Thymus (tissue), 11 donors: ENCODE measurements at regions not wholly inside any gene's neighbourhood (a gene's known extent, or its start where the extent isn't known, plus 50 kb on each side); places are given as distances from the start of the nearest gene placed in this dataset.
"Not testable (repeated sequence)": the region's sequence is repeated elsewhere in the genome, so short reads cannot be mapped to it uniquely, and the experiment has no call there.

ENCODE experiments used
- DNase-seq, 9 donors: peaks; one replicate each; pipeline ENCODE4 v3.0.0-alpha.2; 2013; ENCODE audit warnings: low spot score in 9 of 9, low read depth in 6 of 9, missing footprints in 1 of 9
- H3K27ac ChIP-seq, 2 donors: one replicate each; pipeline ENCODE4 v1.5.1; 2013; ENCODE audit warnings: control low read depth in 1 of 2, low read depth in 1 of 2, low read length in 1 of 2, mild to moderate bottlenecking in 1 of 2, moderate library complexity in 1 of 2
- H3K27me3 ChIP-seq, 2 donors: one replicate each; pipeline ENCODE4 v1.5.1; 2013; ENCODE audit warnings: low read length in 1 of 2; ENCODE audit not compliant: control insufficient read depth in 2 of 2, insufficient read depth in 1 of 2
- H3K36me3 ChIP-seq, 2 donors: one replicate each; pipeline ENCODE4 v1.5.1; 2013; ENCODE audit warnings: low read length in 1 of 2, mild to moderate bottlenecking in 1 of 2, moderate library complexity in 1 of 2; ENCODE audit not compliant: control insufficient read depth in 2 of 2, insufficient read depth in 2 of 2
- H3K4me1 ChIP-seq, 2 donors: one replicate each; pipeline ENCODE4 v1.5.1; 2013; ENCODE audit warnings: low read length in 2 of 2; ENCODE audit not compliant: control insufficient read depth in 2 of 2, insufficient read depth in 2 of 2
- H3K4me3 ChIP-seq, 2 donors: one replicate each; pipeline ENCODE4 v1.5.1; 2013; ENCODE audit warnings: low read length in 2 of 2, control low read depth in 1 of 2, mild to moderate bottlenecking in 1 of 2
- H3K9me3 ChIP-seq, 2 donors: one replicate each; pipeline ENCODE4 v1.5.1; 2013; ENCODE audit warnings: low read length in 1 of 2, mild to moderate bottlenecking in 1 of 2; ENCODE audit not compliant: control insufficient read depth in 2 of 2, insufficient read depth in 1 of 2
- WGBS: extraction: QIAGEN DNeasy Blood & Tissue Kit; methylation state at CpG from one replicate; pipeline ENCODE4 v1.1.7; 2013; 5-methylcytosine and 5-hydroxymethylcytosine counted together
- donor health status: healthy.

GRCh38 chr5:124960266-124960665 is 213.8 kb upstream of the ZNF608 start:
- no peak for DNase-seq
- Histone ChIP-seq H3K4me1 (no peaks in the 10 kb centered on the region), H3K4me3 (no peak overlapping the region), H3K27me3 (no peaks in the 10 kb centered on the region), H3K27ac (no peak overlapping the region), H3K36me3 (no peaks in the 10 kb centered on the region), H3K9me3 (no peaks in the 10 kb centered on the region)
- 51% methylated on average over 4 of the region's 4 CpGs for WGBS

DNA sequence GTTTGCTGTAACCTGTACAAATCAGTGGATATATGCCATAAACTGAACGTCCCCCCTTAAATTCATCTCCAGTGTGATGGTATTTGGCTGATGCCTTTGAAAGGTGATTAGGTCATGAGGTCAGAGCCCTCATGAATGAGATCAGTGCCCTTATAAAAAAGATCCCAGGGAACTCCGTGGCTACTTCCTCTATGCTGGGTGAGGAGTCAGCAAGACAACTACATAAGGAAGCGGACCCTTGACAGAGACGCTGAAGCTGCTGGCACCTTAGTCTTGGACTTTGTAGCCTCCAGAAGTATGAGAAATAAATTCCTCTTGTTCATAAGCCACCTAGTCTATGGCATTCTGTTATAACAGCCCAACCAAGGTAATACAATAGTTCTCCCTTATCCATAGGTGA is 215.1 kb upstream of the ZNF608 start:
- Histone ChIP-seq H3K27me3 (no peaks in the 10 kb centered on the region), H3K27ac (no peak overlapping the region), H3K9me3 (no peaks in the 10 kb centered on the region), H3K4me3 (no peak overlapping the region), H3K4me1 (no peaks in the 10 kb centered on the region), H3K36me3 (no peaks in the 10 kb centered on the region)
- no peak for DNase-seq
- WGBS, result 92% methylated on average over 4 of the region's 4 CpGs

DNA sequence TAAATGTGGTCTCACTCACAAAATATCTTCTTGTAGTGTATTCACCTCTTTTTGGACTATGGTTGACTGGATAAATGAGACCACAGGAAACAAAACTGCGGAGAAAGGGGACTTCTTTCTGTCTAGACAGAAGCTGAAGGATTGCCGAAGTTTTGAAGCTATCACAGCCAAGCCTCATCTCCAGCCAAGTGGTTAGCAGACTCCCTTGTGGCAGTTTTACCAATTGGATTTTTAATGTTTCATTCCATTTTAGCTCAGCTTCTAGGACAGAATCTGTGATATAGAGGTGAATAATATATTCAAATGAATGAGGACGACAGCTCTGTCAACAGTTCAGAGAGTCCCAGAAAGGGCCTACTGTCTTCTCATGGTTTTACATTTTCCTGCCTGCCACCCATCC is 215.7 kb upstream of the ZNF608 start:
- 93% methylated on average over 3 of the region's 3 CpGs for WGBS
- no peak overlapping the region for H3K4me3 ChIP-seq
- H3K27me3 ChIP-seq, result no peaks in the 10 kb centered on the region
- no peaks in the 10 kb centered on the region for H3K4me1 ChIP-seq
- no peak overlapping the region for H3K27ac ChIP-seq
- DNase-seq, result no peak
- H3K9me3 ChIP-seq, result no peaks in the 10 kb centered on the region
- H3K36me3 ChIP-seq, result no peaks in the 10 kb centered on the region

DNA sequence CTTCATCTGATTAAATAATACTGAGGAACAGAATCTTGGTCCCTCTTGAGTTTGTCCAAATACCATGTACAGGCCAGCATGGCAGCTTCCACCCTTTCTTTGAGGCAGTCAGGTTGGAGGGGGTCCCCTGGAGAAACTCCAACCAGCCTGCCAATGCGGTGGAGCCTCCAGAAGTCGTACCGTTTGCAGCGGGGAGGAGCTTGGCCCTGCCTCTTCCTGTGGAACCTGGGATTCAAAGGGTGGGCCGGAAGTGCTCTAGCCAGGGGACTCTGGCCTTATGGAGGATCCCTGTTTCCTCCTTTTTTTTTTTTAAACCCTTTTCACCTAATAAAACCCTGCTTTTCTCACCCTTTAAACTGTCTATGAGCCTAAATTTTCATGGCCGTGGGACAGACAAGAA is 216.3 kb upstream of the ZNF608 start:
- H3K27me3 ChIP-seq, result no peaks in the 10 kb centered on the region
- H3K4me1 ChIP-seq, result no peaks in the 10 kb centered on the region
- no peak overlapping the region for H3K27ac ChIP-seq
- H3K36me3 ChIP-seq, result no peaks in the 10 kb centered on the region
- no peaks in the 10 kb centered on the region for H3K9me3 ChIP-seq
- no peak for DNase-seq
- no peak overlapping the region for H3K4me3 ChIP-seq
- 89% methylated on average over 6 of the region's 6 CpGs for WGBS

DNA sequence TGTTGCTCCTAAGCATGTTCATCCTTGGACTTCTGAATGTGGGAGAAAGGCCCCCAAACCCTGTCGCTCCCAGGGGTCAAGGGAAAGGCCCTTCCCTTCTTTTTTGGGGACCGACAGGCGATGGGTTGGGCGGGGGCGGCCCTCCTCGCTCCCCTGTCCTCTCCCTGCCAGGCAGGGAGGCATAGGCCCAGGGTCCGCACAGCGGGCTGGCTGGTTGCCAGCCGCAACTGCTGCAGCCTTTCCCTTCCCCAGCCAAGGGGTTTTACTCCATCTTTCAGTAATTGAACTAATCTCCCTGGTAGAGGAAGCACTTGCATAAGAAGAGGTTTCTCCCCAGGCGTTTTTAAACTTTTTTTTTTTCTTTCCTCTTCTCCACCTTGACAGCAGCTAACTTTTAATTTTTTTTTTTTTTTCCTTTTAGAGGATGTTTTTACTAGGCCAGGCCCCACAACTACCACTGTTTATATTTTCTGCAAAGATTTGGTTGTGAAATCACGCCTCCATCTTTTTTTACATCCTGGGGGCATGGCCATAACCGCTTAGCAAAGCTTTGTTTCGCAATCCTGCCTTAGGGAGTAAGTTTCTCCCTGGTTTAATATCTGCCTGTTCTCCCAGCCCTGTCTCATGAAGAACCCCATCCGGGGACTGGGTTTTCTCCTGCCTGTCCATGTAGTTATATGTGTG is 216.9 kb upstream of the ZNF608 start:
- Histone ChIP-seq H3K36me3 (no peaks in the 10 kb centered on the region), H3K27ac (no peak overlapping the region), H3K4me1 (no peaks in the 10 kb centered on the region), H3K27me3 (no peaks in the 10 kb centered on the region), H3K9me3 (no peaks in the 10 kb centered on the region), H3K4me3 (no peak overlapping the region)
- DNase-seq, result no peak
- WGBS, result 93% methylated on average over 14 of the region's 14 CpGs

DNA sequence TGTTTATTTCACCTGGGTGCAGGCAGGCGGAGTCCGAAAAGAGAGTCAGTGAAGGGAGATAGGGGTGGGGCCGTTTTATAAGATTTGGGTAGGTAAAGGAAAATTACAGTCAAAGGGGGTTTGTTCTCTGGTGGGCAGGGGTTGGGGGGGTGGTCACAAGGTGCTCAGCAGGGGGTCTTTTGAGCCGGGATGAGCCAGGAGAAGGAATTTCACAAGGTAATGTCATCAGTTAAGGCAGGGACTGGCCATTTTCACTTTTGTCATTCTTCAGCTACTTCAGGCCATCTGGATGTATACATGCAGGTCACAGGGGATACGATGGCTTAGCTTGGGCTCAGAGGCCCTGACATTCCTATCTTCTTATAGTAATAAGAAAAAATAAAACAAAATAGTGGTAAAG is 220.3 kb upstream of the ZNF608 start:
- not testable (repeated sequence) for H3K27me3 ChIP-seq, H3K4me1 ChIP-seq, H3K9me3 ChIP-seq, H3K4me3 ChIP-seq, H3K36me3 ChIP-seq, H3K27ac ChIP-seq, DNase-seq
- WGBS, result 85% methylated on average over 5 of the region's 5 CpGs

- WGBS, result 97% methylated on average over 5 of the region's 5 CpGs
These were observed 223.9 kb upstream of the ZNF608 start for GRCh38 chr5:124970381-124970780.

GRCh38 chr5:124972703-124973102 is 226.3 kb upstream of the ZNF608 start:
- 96% methylated on average over 6 of the region's 6 CpGs for WGBS
- no peak overlapping the region for H3K4me3 ChIP-seq
- no peaks in the 10 kb centered on the region for H3K36me3 ChIP-seq
- H3K9me3 ChIP-seq, result peaks cover 0 to 7% of the 10 kb centered on the region in 2 donors
- DNase-seq, result no peak
- no peaks in the 10 kb centered on the region for H3K4me1 ChIP-seq
- no peak overlapping the region for H3K27ac ChIP-seq
- H3K27me3 ChIP-seq, result no peaks in the 10 kb centered on the region

More at GRCh38 chr5:124970381-124970780, 223.9 kb upstream of the ZNF608 start:
- H3K36me3 ChIP-seq, DNase-seq, H3K4me3 ChIP-seq, H3K27ac ChIP-seq, H3K4me1 ChIP-seq, H3K27me3 ChIP-seq, H3K9me3 ChIP-seq: not testable (repeated sequence)

DNA sequence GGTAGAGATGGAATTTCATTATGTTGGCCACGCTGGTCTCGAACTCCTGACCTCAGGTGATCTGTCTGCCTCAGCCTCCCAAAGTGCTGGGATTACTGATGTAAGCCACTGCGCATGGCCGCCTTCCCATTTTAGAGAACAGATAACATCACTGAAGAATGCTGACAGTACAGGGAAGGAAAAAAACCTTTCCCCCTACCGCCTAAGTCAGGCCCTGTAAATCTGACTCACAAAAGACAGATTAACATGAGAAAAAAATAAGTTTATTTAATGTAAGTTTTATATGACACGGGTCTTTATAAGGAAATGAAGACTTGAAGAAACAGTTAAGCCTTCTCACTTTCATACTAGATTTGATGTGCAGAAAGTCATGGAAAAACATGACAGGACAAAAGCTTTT is 227.2 kb upstream of the ZNF608 start:
- Histone ChIP-seq H3K27ac (no peak overlapping the region), H3K4me1 (no peaks in the 10 kb centered on the region), H3K36me3 (no peaks in the 10 kb centered on the region), H3K27me3 (no peaks in the 10 kb centered on the region), H3K4me3 (no peak overlapping the region), H3K9me3 (peaks cover 0 to 7% of the 10 kb centered on the region in 2 donors)
- DNase-seq, result no peak
- 96% methylated on average over 6 of the region's 6 CpGs for WGBS
